Type B pancreatic cell (in vitro differentiated cells): ENCODE measurements at regions not wholly inside any gene's neighbourhood (a gene's known extent, or its start where the extent isn't known, plus 50 kb on each side); places are given as distances from the start of the nearest gene placed in this dataset.

Experiments
- DNase-seq: peaks from one replicate; pipeline ENCODE4 v3.0.0; 2021; ENCODE audit warnings: mixed read lengths; ENCODE audit not compliant: unreplicated experiment; ENCODE audit errors: extremely low spot score
- H3K27ac Mint-ChIP-seq: 2 replicates; pipeline ENCODE4 v1.8.0; 2021; ENCODE audit warnings: mild to moderate bottlenecking, mixed read lengths
- H3K27me3 Mint-ChIP-seq: 2 replicates; pipeline ENCODE4 v1.8.0; 2021; ENCODE audit warnings: mixed read lengths
- H3K36me3 Mint-ChIP-seq: 2 replicates; pipeline ENCODE4 v1.8.0; 2021; ENCODE audit warnings: mixed read lengths
- H3K4me1 Mint-ChIP-seq: one replicate; pipeline ENCODE4 v1.8.0; 2021; ENCODE audit warnings: mixed read lengths; ENCODE audit not compliant: unreplicated experiment
- H3K4me3 Mint-ChIP-seq: 2 replicates; pipeline ENCODE4 v1.8.0; 2021; ENCODE audit warnings: mild to moderate bottlenecking, mixed read lengths
- H3K9me3 Mint-ChIP-seq: 2 replicates; pipeline ENCODE4 v1.8.0; 2021; ENCODE audit warnings: mixed read lengths
- CTCF ChIP-seq: fragments of 200-600 bp; sonication (generic); conservative IDR thresholded peaks from 2 replicates; pipeline ENCODE4 v1.5.0; 2021; ENCODE audit warnings: antibody characterized with exemption, mild to moderate bottlenecking

DNA sequence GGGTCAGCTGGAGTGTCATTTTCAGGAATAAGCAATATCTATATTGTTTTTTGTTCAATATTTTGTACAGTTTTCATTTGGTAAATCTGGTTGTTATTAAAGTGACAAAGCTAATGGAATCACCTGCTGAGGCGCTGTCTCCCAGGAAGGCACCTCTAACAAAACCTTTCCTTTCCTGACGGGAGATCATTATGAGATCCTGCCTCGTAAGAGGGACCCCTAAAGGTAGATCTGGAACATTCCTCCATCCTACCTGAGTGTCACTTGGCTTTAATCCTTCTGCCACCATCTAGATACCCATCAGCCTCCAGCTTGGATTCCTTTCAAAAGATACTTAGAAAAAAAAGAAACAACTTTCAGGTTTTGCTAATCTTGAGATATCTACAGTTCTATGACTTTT is 157.7 kb downstream of the FAT3 start:
- Mint-ChIP-seq H3K9me3 (peaks cover 4% of the 10 kb centered on the region), H3K4me3 (no peak overlapping the region), H3K27ac (no peak overlapping the region), H3K36me3 (peaks cover 16% of the 10 kb centered on the region), H3K27me3 (no peaks in the 10 kb centered on the region), H3K4me1 (peaks cover 32% of the 10 kb centered on the region)
- no peak for TF ChIP-seq CTCF
- no peak for DNase-seq

DNA sequence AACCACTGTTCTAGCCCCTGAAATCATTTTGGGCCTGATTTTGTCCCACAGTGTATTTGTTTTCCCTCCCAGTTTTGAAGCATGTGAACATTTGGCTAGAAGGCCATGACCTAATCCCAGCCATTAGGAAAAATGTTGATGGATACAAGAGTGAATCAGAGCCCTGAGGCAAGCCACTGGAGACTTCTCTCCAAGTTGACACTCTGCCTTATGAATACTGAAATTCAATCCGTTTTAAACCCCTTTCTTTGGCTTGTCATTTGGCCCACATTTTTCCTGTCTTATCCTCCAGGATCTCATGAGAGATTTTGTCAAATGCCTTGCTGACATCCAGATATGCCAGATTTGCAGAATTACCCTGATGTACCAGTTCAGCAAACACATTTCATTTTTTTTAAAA is 158.8 kb downstream of the FAT3 start:
- Mint-ChIP-seq H3K9me3 (peaks cover 4% of the 10 kb centered on the region), H3K27me3 (no peaks in the 10 kb centered on the region), H3K27ac (no peak overlapping the region), H3K4me1 (peaks cover 32% of the 10 kb centered on the region), H3K36me3 (peaks cover 16% of the 10 kb centered on the region), H3K4me3 (no peak overlapping the region)
- DNase-seq, result no peak
- no peak for TF ChIP-seq CTCF

DNA sequence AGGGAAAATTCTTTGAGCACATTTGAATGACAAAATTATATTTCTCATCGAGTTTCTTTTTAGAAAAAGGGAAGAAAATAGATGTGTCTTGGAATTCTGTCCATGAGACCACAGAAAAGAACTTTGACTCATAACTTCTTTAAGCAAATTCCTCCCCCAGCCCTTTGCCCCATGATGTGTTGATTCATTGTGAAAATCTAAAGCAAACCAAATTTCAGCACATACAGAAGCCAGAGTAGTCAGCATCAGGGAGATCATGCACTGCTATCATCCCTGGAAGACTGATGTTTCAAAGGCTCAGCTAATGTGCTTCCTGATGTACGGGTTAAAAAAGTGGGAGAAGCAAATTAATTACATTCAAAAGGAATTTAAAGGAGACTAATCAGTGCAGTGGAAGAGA is 159.7 kb downstream of the FAT3 start:
- H3K27ac Mint-ChIP-seq, result no peak overlapping the region

DNA sequence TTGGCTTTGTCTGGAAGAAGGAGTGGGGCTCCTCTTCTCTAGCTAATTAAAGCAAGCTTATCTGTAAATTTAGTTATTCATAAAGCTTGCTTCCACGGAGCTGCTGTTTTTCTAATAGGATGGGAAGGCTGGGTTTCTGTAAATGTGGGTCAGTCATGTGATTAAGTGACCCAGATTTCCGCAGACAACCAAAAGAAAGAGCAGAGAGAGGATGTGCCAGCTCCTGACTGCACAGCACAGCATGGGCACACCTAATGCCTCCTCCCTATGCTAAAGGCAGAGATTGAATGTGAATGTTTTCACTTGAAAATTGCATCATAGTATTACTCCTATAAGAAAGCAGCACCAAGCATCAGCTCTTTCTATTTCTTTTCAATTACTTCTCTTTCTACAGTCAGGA is 160.2 kb downstream of the FAT3 start:
- Mint-ChIP-seq H3K36me3 (peaks cover 13% of the 10 kb centered on the region), H3K27ac (no peak overlapping the region), H3K4me3 (no peak overlapping the region), H3K4me1 (peaks cover 28% of the 10 kb centered on the region), H3K27me3 (no peaks in the 10 kb centered on the region), H3K9me3 (peaks cover 4% of the 10 kb centered on the region)
- DNase-seq, result no peak
- no peak for TF ChIP-seq CTCF

More for the DNA sequence above, 159.7 kb downstream of the FAT3 start:
- no peak for DNase-seq
- TF ChIP-seq CTCF, result no peak
- Mint-ChIP-seq H3K9me3 (peaks cover 4% of the 10 kb centered on the region), H3K36me3 (peaks cover 16% of the 10 kb centered on the region), H3K4me1 (peaks cover 32% of the 10 kb centered on the region), H3K27me3 (no peaks in the 10 kb centered on the region), H3K4me3 (no peak overlapping the region)

DNA sequence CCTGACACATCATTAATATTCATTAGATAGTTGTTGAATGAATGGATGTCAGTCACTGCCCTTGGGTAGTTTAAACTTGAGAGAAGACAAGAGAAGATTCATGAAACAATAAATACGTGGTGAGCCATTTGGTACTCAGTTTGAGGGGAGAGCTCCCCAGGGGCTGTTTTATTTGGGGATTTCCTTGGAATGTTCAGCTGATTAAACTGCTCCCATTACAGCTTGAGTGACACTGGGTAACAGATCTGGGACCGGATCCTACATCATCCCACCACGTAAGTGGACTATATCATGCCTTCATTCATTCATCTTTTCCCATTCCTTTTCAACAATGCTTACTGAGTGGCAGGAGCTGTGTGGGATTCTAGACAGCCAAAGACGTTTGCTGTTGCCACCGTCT is 162.0 kb downstream of the FAT3 start:
- H3K27ac Mint-ChIP-seq, result no peak overlapping the region
- H3K4me1 Mint-ChIP-seq, result peaks cover 31% of the 10 kb centered on the region

More for the DNA sequence above, 162.0 kb downstream of the FAT3 start:
- H3K27me3 Mint-ChIP-seq, result no peaks in the 10 kb centered on the region
- peaks cover 3% of the 10 kb centered on the region for H3K36me3 Mint-ChIP-seq
- no peak for TF ChIP-seq CTCF
- no peak overlapping the region for H3K4me3 Mint-ChIP-seq
- no peaks in the 10 kb centered on the region for H3K9me3 Mint-ChIP-seq
- no peak for DNase-seq
